ENCODE measurements at regions not wholly inside any gene's neighbourhood (a gene's known extent, or its start where the extent isn't known, plus 50 kb on each side); places are given as distances from the start of the nearest gene placed in this dataset.

DNA sequence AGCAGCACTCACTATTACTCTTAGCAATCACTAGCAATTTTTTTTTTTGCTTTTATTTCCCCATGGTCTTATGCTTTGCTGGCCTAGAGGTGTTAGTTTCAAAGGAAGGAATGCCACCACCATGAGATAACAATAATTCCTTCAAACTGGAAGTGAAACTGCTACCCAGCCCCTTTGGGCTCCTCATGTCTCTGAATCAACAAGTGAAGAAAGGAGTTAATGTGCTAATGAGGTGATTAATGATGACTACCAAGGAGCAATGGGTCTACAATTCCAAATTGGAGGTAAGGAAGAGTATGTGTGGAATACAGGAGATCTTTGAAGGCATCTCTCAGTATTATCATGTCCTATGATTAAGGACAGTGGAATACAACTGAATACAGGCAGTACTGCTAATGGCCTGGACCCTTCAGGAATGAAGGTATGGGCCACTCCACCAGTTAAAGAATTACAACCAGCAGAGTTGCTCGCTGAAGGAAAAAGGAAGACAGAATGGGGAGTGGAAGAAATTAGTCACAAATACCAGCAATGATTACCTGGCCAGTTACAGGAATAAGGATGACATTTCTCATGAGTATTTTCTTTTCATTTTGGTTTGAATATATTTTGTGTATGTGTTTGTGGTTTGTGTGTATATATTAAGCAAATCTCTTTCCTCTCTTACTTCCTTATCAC lies 652.9 kb downstream of the ADGRL2 start:
- no peak for DNase-seq

GRCh38 chr1:82452096-82452495 lies 651.4 kb downstream of the ADGRL2 start:
- DNase-seq = no peak

DNA sequence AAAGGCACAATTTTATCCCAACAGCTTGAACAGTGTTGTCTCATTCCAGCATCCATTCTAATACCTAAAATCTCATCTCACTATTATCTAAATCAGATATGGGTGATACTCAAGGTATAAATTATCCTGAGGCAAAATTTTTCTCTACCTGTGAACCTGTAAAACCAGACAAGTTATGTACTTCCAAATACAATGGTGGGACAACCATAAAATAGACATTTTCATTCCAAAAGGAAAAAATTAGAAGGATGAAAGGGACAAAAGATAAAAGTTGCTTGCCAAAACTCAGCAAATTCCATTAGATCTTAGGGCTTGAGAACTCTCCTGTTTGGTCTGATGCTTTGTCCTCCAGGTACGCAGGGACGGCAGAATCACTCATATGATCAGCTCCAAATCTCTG lies 650.5 kb downstream of the ADGRL2 start:
- DNase-seq = no peak

- no peak for DNase-seq
These were observed 648.8 kb downstream of the ADGRL2 start for GRCh38 chr1:82449506-82450057.

DNA sequence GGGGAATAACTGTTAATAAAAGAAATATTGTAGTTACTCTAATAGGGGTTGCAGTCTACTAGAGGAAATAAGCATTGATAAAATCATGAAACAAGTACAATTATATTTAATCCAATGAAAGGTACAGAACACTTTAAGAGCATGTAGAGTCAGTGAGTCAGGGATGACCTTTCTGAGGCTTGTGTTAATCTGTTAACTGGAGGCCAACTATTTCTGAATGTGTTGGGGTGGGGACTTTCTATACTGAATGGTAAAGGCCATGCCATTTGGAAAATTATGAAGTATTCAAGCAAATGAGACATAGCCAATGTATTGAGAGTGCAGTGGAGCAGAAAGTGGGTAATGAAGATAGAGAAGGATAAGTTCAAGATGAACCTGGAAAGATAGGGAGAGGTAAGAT lies 646.2 kb downstream of the ADGRL2 start:
- no peak for DNase-seq

DNA sequence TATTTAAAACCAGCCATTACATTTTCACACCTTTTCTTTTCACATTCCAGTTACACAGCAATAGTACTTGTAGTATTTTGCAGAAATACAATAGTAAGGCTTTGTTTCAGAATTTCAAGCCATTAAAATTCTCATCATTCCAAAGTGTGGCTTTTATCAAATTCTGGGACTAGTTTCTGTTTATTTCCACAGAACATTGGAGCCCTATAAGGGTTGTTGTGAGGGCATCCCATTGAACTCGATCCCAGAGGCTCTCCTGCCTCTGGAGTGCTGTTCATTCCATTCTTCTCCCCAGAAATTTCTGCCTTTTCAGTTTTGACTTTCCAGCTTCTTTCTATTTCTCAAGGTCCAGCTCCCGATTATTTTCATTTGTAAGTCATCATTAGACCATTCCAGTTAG lies 645.5 kb downstream of the ADGRL2 start:
- no peak for DNase-seq

DNA sequence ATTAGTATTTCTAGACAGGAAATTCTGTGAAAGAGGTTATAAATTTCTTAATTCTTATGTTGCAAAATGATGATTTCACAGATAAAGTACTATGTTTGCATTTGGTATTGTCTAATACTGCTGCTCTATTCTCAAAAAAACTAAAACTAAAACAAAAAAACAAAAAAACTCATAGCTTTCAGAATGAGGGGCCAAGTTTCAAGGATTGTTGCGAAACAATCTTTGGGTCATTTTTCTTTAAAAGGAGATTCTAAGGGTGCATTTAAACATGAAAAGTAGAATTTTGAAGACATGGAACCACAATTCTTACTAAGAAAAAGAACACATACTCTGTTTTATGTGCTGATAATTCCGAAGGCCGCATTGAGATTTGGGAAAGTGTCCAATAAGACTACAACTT lies 645.1 kb downstream of the ADGRL2 start:
- no peak for DNase-seq

DNA sequence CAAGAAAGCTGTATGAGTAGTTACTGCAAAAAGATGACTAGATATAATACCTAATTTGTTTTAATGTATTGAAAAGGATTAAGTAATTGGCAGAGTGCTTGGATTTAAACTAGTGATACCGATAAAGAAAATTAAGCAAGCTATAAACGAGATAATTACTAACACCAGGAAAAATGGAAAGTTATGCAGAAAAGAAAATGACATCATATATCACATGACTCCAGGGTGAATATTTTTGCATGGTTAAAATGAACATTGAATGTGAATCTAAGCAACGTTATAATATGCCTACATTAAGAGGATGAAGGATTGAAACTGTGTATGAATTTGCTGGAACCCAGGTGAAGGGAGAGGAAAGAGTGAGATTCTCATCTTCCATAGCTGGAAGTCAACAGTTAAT lies 644.4 kb downstream of the ADGRL2 start:
- DNase-seq = no peak

DNA sequence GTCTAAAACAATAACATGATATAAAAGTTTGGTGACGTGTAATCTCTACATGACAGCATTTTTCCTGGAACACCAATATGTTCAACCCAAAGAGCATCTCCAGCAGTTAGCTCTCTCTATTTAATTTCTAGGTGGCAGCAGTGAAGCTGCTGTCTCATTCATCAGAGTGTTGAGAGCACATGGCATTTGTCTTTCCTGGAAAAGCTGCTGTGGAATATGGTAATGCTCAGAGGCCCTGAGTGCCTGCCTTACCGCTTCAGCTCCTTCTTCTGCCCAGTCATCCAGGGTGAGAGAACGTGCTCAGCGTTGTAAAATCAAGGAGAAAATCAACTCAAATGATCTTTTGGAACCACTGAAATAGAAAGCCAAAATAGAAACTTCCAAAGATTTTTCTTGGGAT lies 640.7 kb downstream of the ADGRL2 start:
- DNase-seq = no peak

- DNase-seq = no peak
These were observed 622.6 kb downstream of the ADGRL2 start for GRCh38 chr1:82423174-82423815.

- DNase-seq = no peak
These were observed 621.0 kb downstream of the ADGRL2 start for GRCh38 chr1:82421782-82422181.

DNA sequence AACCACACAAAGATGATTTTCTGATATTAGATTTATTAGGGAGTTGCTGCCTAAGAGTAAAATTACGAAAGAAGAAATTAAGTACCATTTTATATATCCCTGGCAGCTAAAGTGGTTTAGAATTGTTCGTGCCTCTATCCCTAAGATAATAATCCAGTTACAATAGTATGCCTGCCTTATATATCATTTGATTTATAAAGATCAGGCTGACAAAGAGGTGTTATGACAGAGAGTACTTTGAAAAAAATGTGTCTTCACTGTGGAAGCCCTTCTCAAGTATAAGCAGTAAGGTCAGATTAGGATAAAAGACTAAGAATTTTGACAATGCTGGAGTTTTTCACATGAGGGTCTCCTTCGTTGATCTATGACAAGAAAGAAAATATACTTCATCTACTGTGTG lies 619.9 kb downstream of the ADGRL2 start:
- no peak for DNase-seq

- no peak for DNase-seq
These were observed 610.9 kb downstream of the ADGRL2 start for GRCh38 chr1:82411605-82412004.

DNA sequence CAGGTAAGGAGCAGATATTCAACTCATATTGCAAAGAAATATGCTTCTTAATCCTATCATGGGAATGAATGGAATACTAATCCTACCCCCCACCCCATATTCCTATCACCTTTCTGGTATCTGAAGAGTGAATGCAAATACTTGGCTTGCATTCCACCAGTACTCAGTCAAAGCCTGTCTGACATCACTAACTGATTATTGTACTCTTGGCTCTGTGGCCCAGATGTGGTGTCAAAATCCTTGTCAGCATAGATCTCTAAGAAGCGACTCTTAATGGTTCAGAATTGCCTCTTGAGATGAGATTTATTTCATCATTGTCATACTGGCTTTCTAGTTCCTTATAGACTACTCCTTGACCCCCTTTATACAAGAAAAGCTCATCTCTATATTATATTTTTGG lies 604.6 kb downstream of the ADGRL2 start:
- DNase-seq = no peak

- no peak for DNase-seq
These were observed 600.4 kb downstream of the ADGRL2 start for GRCh38 chr1:82401116-82401515.

GRCh38 chr1:82400521-82400920 lies 599.8 kb downstream of the ADGRL2 start:
- DNase-seq = no peak

GRCh38 chr1:82399093-82399492 lies 598.4 kb downstream of the ADGRL2 start:
- DNase-seq = no peak

GRCh38 chr1:82398357-82398756 lies 597.6 kb downstream of the ADGRL2 start:
- DNase-seq = no peak

GRCh38 chr1:82395440-82395839 lies 594.7 kb downstream of the ADGRL2 start:
- DNase-seq = no peak

DNA sequence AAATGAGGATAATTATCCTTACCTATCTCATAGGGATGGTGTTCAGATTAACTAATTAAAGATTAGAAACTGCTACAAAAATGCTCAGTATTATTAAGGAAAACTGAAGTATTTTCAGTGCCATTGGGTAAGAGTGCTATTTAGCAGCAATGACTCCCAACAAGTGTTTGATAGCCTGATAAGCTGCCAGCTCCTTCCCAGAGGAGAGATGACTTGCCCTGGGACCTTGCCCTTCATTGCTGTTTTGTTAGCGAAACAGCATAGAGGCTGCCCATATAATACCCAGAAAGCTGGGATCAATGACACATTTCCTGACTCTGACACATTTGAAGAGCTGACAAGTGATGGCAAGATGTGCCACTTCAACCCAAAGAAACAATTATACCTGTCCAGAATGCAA lies 592.2 kb downstream of the ADGRL2 start:
- no peak for DNase-seq

- DNase-seq = no peak
These were observed 591.8 kb downstream of the ADGRL2 start for GRCh38 chr1:82392513-82392912.

DNA sequence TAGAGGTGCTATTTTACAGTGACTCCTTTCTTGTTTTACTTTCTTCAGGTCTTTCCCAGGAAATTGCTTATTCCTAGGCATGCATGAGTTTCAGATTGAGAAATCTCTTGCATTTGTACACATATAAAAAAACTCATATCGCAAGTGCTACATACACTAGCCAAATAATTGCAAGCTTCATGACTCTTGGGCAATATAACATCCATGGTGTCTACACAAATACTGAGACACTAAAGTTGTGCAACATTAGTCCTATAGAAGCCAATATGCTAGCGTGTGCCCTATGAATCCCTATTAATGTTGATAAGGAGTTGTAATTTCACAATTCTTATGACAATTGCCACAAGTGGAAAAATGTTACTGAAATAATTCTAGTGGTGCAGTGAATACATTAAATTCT lies 591.0 kb downstream of the ADGRL2 start:
- no peak for DNase-seq

DNA sequence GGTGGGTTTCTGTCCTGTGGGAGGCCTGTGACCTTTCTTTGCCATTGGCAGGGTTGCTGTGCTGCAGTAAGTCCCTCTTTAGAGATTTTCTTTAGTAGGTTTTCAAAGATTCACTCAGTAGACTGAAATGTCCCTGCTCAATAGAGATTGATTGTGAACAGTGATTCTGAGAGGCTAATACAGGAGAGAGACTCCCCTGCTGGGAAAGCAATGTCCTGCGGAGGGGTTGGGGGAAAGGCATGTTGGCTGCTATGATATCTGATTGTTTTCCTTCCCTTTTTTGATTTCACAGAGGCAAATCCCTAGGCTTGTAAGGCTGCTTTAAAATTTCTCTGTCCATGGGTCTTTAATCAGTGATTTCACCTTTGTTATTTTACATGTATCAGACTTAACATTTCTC lies 589.9 kb downstream of the ADGRL2 start:
- no peak for DNase-seq

- DNase-seq = no peak
These were observed 587.9 kb downstream of the ADGRL2 start for GRCh38 chr1:82388679-82389078.

DNA sequence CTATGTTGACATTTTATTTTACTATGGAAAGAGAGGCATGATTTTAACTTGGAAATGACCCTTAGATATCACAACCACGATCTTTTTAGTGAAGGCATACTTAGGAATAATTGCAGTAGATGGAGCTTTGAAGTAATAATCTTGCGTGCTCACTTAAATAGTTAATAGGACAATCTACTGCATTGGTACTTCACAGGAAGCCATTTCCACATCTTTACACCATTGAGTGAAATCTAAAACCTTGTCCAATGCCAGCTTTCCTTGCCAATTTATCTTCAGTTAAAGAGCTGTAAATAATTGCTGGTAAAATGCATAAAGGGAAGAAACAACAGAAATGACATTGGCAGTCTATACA lies 586.3 kb downstream of the ADGRL2 start:
- DNase-seq = no peak
